Loucy (cell line): ENCODE measurements at regions not wholly inside any gene's neighbourhood (a gene's known extent, or its start where the extent isn't known, plus 50 kb on each side); places are given as distances from the start of the nearest gene placed in this dataset.

Experiments
- H2AFZ ChIP-seq: fragments of 200-600 bp; sonication (generic); 2 replicates; pipeline ENCODE4 v1.6.0; 2016; ENCODE audit warnings: antibody characterized with exemption, mild to moderate bottlenecking, low read length, moderate library complexity
- H3F3A ChIP-seq: fragments of 200-600 bp; 2 replicates; pipeline ENCODE4 v1.6.0; 2016; ENCODE audit warnings: antibody characterized with exemption, low read depth, mild to moderate bottlenecking
- H3K27me3 ChIP-seq: fragments of 200-600 bp; sonication (generic); 2 replicates; pipeline ENCODE4 v1.6.1; 2014; ENCODE audit warnings: low read length, mild to moderate bottlenecking; ENCODE audit not compliant: insufficient read depth, poor library complexity, severe bottlenecking
- H3K36me3 ChIP-seq: fragments of 200-600 bp; sonication (generic); 2 replicates; pipeline ENCODE4 v1.6.1; 2016; ENCODE audit warnings: low read length; ENCODE audit not compliant: insufficient read depth
- H3K4me1 ChIP-seq: fragments of 200-600 bp; sonication (generic); 2 replicates; pipeline ENCODE4 v1.5.1; 2014; ENCODE audit warnings: low read length, mild to moderate bottlenecking; ENCODE audit not compliant: insufficient read depth, poor library complexity, severe bottlenecking
- H3K4me2 ChIP-seq: fragments of 200-600 bp; sonication (generic); 2 replicates; pipeline ENCODE4 v1.6.0; 2014; ENCODE audit warnings: antibody characterized with exemption, low read length, low read depth, mild to moderate bottlenecking; ENCODE audit not compliant: poor library complexity, severe bottlenecking
- H3K4me3 ChIP-seq: fragments of 200-600 bp; sonication (generic); 2 replicates; pipeline ENCODE4 v1.5.1; 2014; ENCODE audit warnings: low read length, mild to moderate bottlenecking, mixed read lengths; ENCODE audit not compliant: poor library complexity, severe bottlenecking
- H3K79me2 ChIP-seq: fragments of 200-600 bp; sonication (generic); 2 replicates; pipeline ENCODE4 v1.6.1; 2014; ENCODE audit warnings: low read length; ENCODE audit not compliant: insufficient read depth
- H3K9ac ChIP-seq: fragments of 200-600 bp; sonication (generic); 2 replicates; pipeline ENCODE4 v1.6.0; 2014; ENCODE audit warnings: mild to moderate bottlenecking, low read depth, low read length, moderate library complexity; ENCODE audit not compliant: poor library complexity, severe bottlenecking
- H3K9me2 ChIP-seq: fragments of 200-600 bp; sonication (generic); replicated peaks from 2 replicates; pipeline ENCODE4 v1.6.1; 2016; ENCODE audit warnings: low read depth, low read length, mixed read lengths
- H3K9me3 ChIP-seq: fragments of 200-600 bp; sonication (generic); 2 replicates; pipeline ENCODE4 v1.6.1; 2014; ENCODE audit warnings: mild to moderate bottlenecking, antibody characterized with exemption, low read length, low read depth; ENCODE audit not compliant: insufficient read depth
- H4K20me1 ChIP-seq: fragments of 200-600 bp; sonication (generic); 2 replicates; pipeline ENCODE4 v1.6.0; 2014; ENCODE audit warnings: antibody characterized with exemption, low read length, mild to moderate bottlenecking; ENCODE audit not compliant: insufficient read depth, poor library complexity, severe bottlenecking
- EZH2phosphoT487 ChIP-seq: fragments of 200-600 bp; IDR thresholded peaks from 2 replicates; pipeline ENCODE4 v1.6.1; 2018; ENCODE audit warnings: antibody characterized with exemption, mild to moderate bottlenecking, moderate library complexity, borderline replicate concordance
- TF ChIP-seq, protein P1 (sequence below): fragments of 200-600 bp; sonication (generic); conservative IDR thresholded peaks from 2 replicates; pipeline ENCODE4 v1.5.1; 2014; ENCODE audit warnings: mild to moderate bottlenecking, antibody characterized with exemption, low read length

DNA sequence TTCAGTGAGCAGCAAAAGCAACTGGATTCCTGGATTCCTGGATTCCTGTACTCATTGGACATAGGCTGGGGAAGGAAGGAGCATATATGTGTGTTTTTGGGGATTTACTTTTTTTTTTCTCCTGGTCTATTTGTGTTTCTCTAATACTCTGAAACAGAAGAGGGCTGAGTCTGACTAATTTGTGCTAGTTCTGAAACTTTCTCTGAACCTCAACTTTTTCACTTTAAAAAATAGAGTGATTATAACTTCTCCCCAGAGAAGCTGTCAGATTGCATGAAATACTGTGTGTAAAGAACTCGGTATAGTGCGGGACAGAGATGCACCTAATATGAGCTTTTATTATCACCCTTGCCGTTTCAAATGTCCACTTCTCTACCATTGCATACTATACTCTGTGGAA lies 529.5 kb downstream of the TMTC2 start:
- H3K9me2 ChIP-seq: no peaks in the 10 kb centered on the region
- H3F3A ChIP-seq: no peaks in the 10 kb centered on the region
- no peaks in the 10 kb centered on the region for H3K36me3 ChIP-seq
- no peak overlapping the region for H3K4me2 ChIP-seq
- H3K4me3 ChIP-seq: no peak overlapping the region
- no peaks in the 10 kb centered on the region for H3K4me1 ChIP-seq
- no peak overlapping the region for H3K9ac ChIP-seq
- TF ChIP-seq EZH2phosphoT487: no peak
- TF ChIP-seq, protein P1, sequence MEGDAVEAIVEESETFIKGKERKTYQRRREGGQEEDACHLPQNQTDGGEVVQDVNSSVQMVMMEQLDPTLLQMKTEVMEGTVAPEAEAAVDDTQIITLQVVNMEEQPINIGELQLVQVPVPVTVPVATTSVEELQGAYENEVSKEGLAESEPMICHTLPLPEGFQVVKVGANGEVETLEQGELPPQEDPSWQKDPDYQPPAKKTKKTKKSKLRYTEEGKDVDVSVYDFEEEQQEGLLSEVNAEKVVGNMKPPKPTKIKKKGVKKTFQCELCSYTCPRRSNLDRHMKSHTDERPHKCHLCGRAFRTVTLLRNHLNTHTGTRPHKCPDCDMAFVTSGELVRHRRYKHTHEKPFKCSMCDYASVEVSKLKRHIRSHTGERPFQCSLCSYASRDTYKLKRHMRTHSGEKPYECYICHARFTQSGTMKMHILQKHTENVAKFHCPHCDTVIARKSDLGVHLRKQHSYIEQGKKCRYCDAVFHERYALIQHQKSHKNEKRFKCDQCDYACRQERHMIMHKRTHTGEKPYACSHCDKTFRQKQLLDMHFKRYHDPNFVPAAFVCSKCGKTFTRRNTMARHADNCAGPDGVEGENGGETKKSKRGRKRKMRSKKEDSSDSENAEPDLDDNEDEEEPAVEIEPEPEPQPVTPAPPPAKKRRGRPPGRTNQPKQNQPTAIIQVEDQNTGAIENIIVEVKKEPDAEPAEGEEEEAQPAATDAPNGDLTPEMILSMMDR: no peak
- no peaks in the 10 kb centered on the region for H3K79me2 ChIP-seq
- H3K27me3 ChIP-seq: no peaks in the 10 kb centered on the region
- no peaks in the 10 kb centered on the region for H3K9me3 ChIP-seq
- H4K20me1 ChIP-seq: no peaks in the 10 kb centered on the region
- no peak overlapping the region for H2AFZ ChIP-seq

- Histone ChIP-seq H3K79me2 (no peaks in the 10 kb centered on the region), H3K9me3 (no peaks in the 10 kb centered on the region), H3K4me1 (no peaks in the 10 kb centered on the region), H3K27me3 (no peaks in the 10 kb centered on the region), H3K36me3 (no peaks in the 10 kb centered on the region), H3K4me3 (no peak overlapping the region), H2AFZ (no peak overlapping the region), H4K20me1 (no peaks in the 10 kb centered on the region), H3K9me2 (no peaks in the 10 kb centered on the region), H3K9ac (no peak overlapping the region), H3F3A (no peaks in the 10 kb centered on the region), H3K4me2 (no peak overlapping the region)
- no peak for TF ChIP-seq EZH2phosphoT487
- TF ChIP-seq, protein P1: no peak
These were observed 527.5 kb downstream of the TMTC2 start for GRCh38 chr12:83214185-83214584.

DNA sequence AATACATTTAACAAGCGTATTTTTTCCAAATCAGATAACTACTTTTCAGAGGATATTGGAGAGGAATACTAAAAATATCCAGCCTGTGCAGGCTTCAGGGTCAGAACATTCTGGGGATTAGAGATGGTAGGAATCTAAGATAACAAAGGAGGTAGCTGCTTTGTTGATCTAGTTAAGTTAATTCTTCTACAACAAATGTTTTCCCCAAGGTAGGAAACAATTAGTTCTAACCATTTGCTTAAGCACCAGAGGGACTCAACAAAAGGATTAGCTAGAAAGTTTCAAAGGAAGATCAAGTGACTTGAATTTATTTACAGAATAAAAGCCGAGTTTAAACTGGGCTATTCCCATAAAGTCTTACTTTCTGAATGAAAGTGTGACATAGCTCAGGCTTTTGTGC lies 524.2 kb downstream of the TMTC2 start:
- no peaks in the 10 kb centered on the region for H3K36me3 ChIP-seq
- H3K79me2 ChIP-seq: no peaks in the 10 kb centered on the region
- H4K20me1 ChIP-seq: no peaks in the 10 kb centered on the region
- H3K4me3 ChIP-seq: no peak overlapping the region
- no peaks in the 10 kb centered on the region for H3K9me2 ChIP-seq
- TF ChIP-seq EZH2phosphoT487: no peak
- TF ChIP-seq, protein P1: no peak
- no peaks in the 10 kb centered on the region for H3F3A ChIP-seq
- H2AFZ ChIP-seq: no peak overlapping the region
- no peaks in the 10 kb centered on the region for H3K4me1 ChIP-seq
- no peaks in the 10 kb centered on the region for H3K9me3 ChIP-seq
- no peak overlapping the region for H3K9ac ChIP-seq
- H3K27me3 ChIP-seq: no peaks in the 10 kb centered on the region
- H3K4me2 ChIP-seq: no peak overlapping the region
